ENCODE measurements at regions not wholly inside any gene's neighbourhood (a gene's known extent, or its start where the extent isn't known, plus 50 kb on each side); places are given as distances from the start of the nearest gene placed in this dataset.

DNA sequence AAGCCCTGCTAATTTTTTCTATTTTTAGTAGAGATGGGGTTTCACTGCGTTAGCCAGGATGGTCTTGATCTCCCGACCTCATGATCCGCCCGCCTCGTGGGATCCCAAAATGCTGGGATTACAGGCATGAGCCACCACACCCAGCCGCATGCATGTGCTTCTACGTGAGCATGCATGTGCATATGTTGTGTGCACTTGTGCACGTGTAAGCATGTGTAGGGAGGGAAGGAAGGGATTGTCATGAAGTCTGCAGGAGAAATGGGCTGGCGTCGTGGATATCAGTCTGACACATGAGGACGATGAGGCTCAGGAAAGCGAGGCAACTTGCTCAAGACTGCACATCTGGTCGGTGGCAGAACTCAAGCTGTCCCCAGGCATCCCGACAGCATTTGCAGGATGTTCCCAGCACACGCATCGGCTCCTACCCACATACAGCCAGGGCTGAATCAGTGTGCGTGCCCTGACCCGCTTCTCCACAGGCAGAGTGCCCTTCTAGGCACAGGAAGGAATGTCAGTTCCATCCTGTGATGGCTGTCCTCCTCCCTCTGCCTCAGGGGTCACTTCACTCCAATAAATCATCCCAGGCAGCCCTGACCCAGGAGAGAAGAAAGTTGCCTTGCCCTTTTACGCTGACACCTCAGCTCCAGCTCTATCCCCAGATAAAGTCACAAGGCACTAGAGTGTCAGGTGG is 49.9 kb upstream of the SLC14A2 start:
- ATAC-seq (no peak), DNase-seq (ENCODE audit: low read depth, low spot score) (no peak), FAIRE-seq (no peak)
- in situ Hi-C loops (cut with MboI) = no loop called here
- no TSS peak for BruUV-seq (replicated peaks)
- Histone ChIP-seq H3K27ac (ENCODE audit: control insufficient read depth, insufficient read depth) (no peak overlapping the region), H3K79me2 (ENCODE audit: control insufficient read depth, insufficient read depth, low read length) (no peaks in the 10 kb centered on the region), H3K36me3 (ENCODE audit: control insufficient read depth in 2 of 2, insufficient read depth in 2 of 2, low read length in 1 of 2) (no peaks in the 10 kb centered on the region), H3K4me1 (ENCODE audit: control insufficient read depth, insufficient read depth, low read length) (no peaks in the 10 kb centered on the region), H2AFZ (ENCODE audit: control insufficient read depth, low read depth, low read length) (no peak overlapping the region), H4K20me1 (ENCODE audit: control insufficient read depth, insufficient read depth) (no peaks in the 10 kb centered on the region; the same call in 1 of the 2 replicates), H3K27me3 (replicated peaks in 1 of 2; ENCODE audit: control insufficient read depth in 2 of 2, insufficient read depth in 2 of 2, low read length in 1 of 2) (0 out of 4 replicates have a peak, but pooled peaks cover 0 to 2% of the 10 kb centered on the region in 2 experiments), H3K4me2 (ENCODE audit: control insufficient read depth, insufficient read depth) (no peak overlapping the region), H3K4me3 (no peak overlapping the region), H3K9ac (ENCODE audit: control insufficient read depth, insufficient read depth, low read length) (no peak overlapping the region), H3K9me3 (replicated peaks; ENCODE audit: control insufficient read depth, insufficient read depth, low read length) (no peaks in the 10 kb centered on the region)
- CTCF ChIA-PET = interaction anchor here (0.7 kb wide), 1 partner anchor 9 kb away, joined by 3 read pairs; no protein-coding TSS in a partner anchor
- intact Hi-C loops (cut with micrococcal nuclease; ENCODE audit: unreplicated experiment) = no loop called here
- 26% methylated on average over 19 of the region's 19 CpGs for WGBS (ENCODE audit: insufficient coverage, insufficient replicate concordance, low lambda C conversion rate, missing lambda C conversion rate)
- RAD21 ChIA-PET (ENCODE audit: unreplicated experiment) = interaction anchor here (0.6 kb wide), 1 partner anchor 126 kb away, joined by 3 read pairs; no protein-coding TSS in a partner anchor
- SMC1A ChIA-PET (ENCODE audit: uncharacterized antibody, unreplicated experiment) = interaction anchor here (2.1 kb wide), 1 partner anchor 9 kb away, joined by 9 read pairs; no protein-coding TSS in a partner anchor
- POLR2A ChIA-PET = interaction anchor here (0.6 kb wide), 1 partner anchor 44 kb away, joined by 3 read pairs; no protein-coding TSS in a partner anchor
- no peak for TF ChIP-seq NFYB (IDR thresholded peaks at IDR 0.05; ENCODE audit: insufficient read depth, low read depth, low read length)
- TF ChIP-seq SIX5 (IDR thresholded peaks at IDR 0.05; ENCODE audit: low read depth, low read length, severe bottlenecking) = no peak
- no peak for TF ChIP-seq POLR2AphosphoS5 (IDR thresholded peaks at IDR 0.05; ENCODE audit: low read length)

Measured in GM12878 (cell line).